GM19238 (cell line): ENCODE measurements at regions not wholly inside any gene's neighbourhood (a gene's known extent, or its start where the extent isn't known, plus 50 kb on each side); places are given as distances from the start of the nearest gene placed in this dataset.

Experiments
- DNase-seq: peaks from one replicate; pipeline ENCODE4 v3.0.0; 2011; ENCODE audit warnings: low spot score; ENCODE audit not compliant: insufficient read length

DNA sequence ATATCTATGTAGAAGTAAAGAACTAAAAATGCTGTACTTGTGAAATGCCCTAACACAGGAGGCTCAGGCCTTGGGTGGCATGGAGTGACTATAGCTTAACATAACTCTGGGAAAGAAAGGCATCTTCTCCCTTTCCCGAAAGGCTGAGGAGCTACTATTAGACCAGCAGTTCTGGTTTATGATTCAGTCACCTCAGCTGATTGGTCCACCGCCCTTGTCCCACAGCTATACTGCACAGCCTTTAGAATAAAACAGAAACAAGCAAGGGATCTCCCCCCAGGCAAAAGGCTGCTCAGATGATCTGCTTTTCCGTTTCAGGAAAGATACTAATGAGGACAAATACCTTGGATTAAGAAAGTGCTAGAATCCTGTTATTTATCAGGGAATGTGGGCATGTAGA is 171.3 kb downstream of the SNCA start:
- DNase-seq: no peak

DNA sequence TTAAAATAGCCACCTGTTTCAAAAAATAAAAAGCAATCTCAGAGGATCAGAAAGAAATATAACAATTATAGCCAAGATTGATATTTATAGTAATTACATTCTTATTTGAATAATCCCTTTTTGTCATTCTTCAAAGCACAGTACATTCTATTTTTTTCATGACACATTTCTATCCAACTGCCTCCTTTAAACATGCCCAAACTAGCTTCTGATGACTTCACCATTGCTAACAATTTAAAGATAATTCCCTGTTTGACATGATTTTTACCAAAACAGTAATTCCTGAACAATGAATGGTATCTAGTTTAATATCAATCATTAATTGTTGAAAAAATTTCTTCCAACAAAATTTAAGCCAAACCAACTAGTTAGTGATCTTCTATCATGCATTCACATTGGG is 172.4 kb downstream of the SNCA start:
- DNase-seq: no peak

DNA sequence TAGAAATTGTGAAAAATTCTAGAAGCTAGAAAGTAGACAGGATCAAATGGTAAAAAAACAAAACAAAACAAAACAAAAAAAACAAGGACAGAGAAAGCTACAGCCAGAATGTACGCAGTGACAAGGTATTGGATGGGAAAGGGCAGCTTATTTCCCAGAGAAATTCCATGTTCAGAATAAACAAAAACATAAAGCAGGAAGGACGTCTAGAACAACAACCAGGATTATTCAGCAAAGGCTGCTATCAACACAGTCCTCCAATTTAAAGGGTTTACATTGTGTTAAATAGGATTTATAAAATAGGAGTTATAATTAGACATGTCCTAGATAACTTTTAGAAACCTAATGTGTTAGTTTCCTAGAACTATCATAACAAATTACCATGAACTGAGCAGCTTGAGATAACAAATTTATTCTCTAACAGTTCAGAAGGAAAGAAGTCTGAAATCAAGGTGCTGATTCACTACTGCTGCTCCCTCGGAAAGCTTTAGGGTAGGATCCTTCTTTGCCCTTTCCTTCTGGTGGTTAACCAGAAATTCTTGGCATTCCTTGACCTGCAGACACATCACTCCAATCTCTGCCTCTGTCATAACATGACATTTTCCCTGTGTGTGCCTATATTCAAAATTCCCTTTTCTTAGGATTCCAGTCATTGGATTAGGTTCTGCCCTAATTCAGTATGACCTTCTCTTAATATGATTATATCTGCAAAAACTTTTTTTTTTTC is 175.6 kb downstream of the SNCA start:
- no peak for DNase-seq

- no peak for DNase-seq
These were observed 176.4 kb downstream of the SNCA start for GRCh38 chr4:89660444-89661172.

DNA sequence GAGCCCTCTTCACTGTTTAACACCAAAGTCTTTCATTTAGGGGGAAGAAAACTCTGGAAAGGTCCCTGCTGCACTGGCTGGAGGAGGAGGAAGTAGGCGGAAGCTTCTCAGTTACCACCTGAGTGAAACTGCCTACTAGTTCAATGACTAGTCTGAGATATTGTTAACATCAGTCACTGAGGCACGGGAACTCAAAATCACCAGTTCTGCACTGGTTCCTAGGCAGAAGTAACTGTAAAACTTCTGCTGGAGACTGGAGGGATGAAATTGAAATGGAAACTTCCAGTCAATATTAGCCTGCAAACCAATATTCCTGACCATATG is 178.3 kb downstream of the SNCA start:
- DNase-seq: no peak

- DNase-seq: no peak
These were observed 178.8 kb downstream of the SNCA start for GRCh38 chr4:89657931-89658700.

- DNase-seq: no peak
These were observed 183.9 kb downstream of the SNCA start for GRCh38 chr4:89653012-89653411.

DNA sequence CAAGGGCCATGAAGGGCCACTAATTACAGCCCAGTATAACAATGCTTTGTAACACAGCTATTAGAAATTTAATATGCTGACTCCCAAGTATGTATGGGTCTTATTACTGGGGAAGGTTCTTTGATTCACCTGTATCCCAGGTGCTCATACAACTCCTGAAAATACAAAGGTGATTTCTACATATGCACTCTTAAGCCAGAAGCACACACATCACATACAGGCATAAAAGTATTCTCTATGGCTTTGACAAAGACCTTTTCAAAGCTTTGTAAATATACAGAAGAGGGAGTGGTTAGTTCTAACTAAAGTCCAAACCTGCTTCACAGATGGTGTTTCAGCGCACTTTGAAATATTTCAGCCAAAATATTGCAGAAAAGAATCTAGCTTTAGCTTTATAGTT is 191.5 kb downstream of the SNCA start:
- DNase-seq: no peak

GRCh38 chr4:89641367-89641687 is 195.6 kb downstream of the SNCA start:
- DNase-seq: no peak

DNA sequence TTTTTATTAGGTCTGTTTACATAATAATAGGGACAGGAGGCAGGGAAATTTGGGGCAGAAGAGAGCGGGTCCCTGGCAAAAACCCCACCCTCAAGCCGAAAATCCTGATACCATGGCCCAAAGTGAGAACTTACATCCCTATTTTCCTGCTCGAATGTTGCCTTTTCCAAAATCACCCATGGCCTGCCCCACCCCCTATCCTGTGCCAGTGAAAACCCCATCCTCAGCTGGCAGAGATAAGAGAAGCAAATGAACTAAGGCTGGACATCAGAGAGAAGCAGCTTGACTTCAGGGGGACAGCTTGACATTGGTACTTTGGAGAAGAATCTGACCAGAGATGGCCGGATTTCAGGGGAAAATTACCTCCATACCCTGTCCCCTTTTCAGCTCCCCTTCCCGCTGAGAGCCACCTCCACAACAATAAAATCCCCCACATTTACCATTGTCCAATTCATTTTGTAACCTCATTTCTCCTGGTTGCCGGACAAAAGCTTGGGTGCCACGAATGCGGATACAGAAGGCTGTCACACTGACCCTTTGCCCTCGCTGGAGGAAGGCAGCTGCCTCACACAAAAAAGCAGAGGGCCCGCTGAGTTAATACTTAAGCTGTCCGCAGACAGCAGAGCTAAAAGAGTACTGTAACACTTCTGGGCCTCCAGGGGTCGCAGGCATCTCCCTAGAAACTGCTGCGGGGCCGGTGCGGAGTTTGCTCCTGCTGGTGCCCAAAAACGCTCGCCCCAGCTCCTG is 196.2 kb downstream of the SNCA start:
- no peak for DNase-seq

DNA sequence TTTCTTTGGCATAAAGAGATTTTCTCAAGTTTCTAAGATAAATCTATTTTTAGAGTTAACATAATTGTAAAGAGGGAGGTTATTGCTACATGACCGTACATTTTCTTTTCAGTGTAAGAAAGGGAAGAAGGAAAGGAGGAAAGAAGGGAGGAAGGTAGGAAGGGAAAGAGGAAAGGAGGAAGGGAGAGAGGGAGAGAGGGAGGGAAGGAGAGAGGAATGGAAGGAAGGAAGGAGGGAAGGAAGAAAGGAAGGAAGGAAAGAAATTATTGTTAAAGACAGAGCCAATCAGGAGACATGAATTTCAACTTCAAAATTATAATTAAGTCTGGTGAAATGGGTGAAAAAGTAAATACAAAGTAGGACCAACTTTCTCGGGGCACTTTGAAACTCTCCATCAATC is 197.6 kb downstream of the SNCA start:
- DNase-seq: no peak

DNA sequence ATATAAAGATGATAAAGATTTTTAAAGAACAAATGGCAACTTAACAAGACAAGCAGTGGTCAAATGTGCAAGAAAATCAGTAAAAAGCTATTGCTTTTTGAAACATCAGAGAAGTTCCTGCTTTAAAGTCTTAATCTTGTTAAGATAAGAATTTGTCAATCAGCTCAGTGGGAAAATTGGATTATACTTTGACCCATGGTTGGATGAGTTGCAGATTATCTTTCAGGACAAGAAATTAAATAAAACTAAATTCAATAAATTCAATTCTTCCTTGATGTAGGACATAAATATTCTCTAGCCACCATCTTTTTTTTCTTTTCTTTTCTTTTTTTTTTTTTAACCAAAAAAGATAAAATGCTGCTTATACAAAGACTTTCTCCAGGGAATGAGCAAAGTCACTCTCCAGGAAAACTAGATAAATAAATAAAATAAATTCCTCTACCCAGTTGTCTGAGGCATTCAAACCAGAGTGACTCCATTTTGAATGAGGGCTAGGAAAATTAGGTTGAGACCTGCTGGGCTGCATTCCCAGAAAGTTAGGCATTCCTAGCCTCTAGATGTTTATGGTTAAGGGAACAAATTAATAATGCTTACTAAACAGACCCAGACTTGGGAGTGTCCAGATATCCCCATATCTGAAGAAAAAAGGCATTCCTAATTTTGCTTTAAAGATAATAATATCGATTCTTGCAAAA is 211.2 kb downstream of the SNCA start:
- no peak for DNase-seq

DNA sequence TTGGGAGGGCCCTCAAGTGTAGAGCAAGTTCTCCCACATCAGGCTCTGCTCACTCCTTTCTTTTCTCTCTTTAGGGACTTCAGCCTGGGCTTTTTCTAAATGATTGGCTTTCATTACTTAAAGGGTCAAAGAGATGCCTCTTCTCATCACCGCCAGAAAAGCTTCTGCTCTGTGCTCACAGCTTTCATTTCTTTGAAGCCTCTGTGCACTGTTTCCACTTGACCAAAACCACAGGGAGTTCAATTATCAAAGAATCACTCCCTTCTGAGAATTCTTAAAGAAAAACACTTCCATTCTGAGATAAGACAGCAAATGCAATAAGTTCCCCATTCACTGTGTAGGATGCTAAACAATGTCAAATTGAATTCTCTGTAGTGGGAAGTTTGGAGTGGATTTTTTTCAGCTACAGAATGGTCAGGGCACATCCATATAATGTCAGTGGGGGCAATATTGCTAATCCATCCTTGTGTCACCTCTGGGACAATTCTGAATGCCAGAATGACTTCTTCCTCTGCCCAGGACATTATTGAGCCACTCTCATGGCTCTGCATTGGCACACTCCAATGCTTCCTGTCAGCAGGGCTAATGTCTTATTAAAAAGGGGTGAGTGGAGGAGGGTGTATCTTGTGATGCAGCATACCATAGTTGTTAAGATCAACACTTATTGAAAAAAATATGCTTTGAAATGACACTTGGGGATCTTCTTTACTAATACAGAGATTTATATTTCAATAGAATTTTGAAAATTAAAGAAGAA is 217.6 kb downstream of the SNCA start:
- no peak for DNase-seq

DNA sequence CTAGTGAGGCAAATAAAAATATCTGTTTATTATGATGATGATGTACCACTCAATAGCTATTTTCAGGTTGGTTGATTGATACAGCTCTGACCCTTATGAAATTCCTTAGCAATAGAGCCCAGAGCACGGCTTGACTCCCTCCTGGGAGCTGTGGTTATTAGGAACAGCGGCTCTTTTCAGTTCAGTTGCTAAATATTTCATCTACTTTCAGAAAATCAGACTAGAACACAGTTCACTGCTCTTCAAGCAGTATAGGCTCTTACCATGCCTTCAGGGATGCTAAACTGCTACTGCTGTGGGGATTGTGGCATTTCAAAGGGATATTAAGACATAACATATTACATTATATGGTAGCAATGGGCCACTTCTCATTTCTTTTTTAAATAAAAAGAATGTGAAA is 218.8 kb downstream of the SNCA start:
- DNase-seq: no peak

- DNase-seq: no peak
These were observed 219.6 kb downstream of the SNCA start for GRCh38 chr4:89617317-89617716.

GRCh38 chr4:89616382-89616781 is 220.6 kb downstream of the SNCA start:
- no peak for DNase-seq

DNA sequence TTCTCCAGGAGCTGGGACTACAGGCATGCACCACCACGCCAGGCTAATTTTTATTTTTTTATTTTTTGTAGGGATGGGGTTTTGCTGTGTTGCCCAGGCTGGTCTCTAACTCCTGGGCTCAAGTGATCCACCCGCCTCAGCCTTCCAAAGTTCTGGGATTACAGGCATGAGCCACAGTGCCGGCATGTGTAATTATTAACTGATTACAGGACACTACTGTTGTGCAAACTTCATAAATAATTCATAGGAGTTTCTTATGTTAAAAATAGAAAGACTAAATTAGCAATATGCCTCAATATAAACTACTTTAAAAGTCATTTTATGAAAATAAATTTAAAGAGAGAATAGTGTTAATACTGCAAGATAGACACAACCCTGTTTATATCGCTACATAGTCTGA is 221.9 kb downstream of the SNCA start:
- no peak for DNase-seq

GRCh38 chr4:89614155-89614554 is 222.8 kb downstream of the SNCA start:
- no peak for DNase-seq

DNA sequence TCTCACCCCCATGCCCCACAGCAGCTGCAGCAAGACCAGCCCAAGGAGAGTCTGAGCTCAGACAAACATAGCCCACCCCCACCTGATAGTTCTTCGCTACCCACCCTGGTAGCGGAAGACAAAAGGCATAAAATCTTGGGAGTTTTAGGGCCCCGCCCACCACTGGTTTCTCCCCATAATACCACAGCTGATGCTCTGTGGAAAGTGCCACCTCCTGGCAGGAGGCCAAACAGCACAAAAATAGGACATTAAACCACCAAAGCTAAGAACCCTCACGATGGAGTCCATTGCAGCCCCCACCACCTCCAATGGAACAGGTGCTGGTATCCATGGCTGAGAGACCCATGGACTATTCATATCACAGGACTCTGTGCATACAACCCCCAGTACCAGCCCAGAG is 226.7 kb downstream of the SNCA start:
- DNase-seq: no peak

- DNase-seq: no peak
These were observed 227.2 kb downstream of the SNCA start for GRCh38 chr4:89609756-89610155.

DNA sequence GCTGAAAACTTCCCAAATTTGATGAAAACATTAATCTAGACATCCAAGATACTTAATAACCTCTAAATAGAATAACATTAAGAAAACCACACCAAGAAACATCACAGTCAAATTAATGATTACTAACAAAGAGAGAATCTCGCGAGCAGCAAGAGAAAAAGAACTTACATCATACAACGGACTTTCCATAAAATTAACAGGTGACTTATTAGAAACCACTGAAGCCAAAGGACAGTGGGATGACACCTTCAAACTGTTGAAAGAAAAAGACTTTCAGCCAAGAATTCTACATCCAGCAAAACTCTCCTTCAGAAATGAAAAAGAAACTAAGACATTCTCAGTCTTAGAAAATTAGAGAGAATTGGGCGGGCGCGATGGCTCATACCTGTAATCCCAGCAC is 232.0 kb downstream of the SNCA start:
- DNase-seq: no peak
